ENCODE measurements at regions not wholly inside any gene's neighbourhood (a gene's known extent, or its start where the extent isn't known, plus 50 kb on each side); places are given as distances from the start of the nearest gene placed in this dataset.
"Not testable (repeated sequence)": the region's sequence is repeated elsewhere in the genome, so short reads cannot be mapped to it uniquely, and the experiment has no call there.

DNA sequence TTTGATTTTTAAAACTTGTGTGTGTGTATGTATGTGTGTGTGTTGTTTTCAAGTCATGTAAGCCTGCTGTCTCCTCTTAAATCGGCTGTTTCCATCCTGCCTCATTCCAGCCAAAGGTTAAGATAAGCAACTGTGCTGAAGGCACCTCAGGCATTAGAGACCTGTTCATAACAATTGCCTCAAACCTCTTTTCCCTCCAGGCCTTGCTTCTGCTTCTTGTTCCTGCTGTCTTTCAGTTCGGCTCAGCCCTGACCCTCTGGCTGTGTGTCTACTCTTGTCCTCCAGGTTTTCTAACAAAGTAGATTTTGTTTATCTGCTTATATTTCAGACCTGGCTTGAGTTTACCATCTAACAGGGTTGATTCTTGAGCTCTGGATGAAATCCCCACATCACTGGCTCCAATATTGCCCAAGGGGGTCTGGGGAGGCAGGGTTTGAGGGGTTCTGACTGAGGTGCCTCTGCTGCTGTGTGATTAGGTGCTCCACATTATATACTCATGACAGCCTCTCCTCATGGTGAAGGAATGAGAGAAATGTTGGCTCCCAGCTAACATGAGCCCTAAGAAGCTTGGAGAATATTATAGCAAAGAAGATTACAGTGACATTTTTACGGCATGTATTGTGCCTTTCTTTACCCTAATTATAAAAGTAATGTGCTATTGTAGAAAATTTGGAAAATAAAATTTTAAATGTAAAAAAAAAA is 229.7 kb upstream of the PIK3R1 start:
- H4K8ac ChIP-seq (ENCODE audit: low read depth, low read length), result no peak overlapping the region
- no peak overlapping the region for H2BK12ac ChIP-seq (ENCODE audit: low read length)
- no peak overlapping the region for H3K23ac ChIP-seq (ENCODE audit: low read depth, low read length, poor library complexity)
- H3K4me2 ChIP-seq (ENCODE audit: insufficient read depth, low read length, poor library complexity, severe bottlenecking), result no peak overlapping the region
- H2BK120ac ChIP-seq (ENCODE audit: low read depth, low read length), result no peak overlapping the region
- no peak overlapping the region for H2AK5ac ChIP-seq (ENCODE audit: low read depth, low read length)
- H3K14ac ChIP-seq (ENCODE audit: low read length), result no peak overlapping the region
- H3K9ac ChIP-seq (ENCODE audit: low read depth, low read length, poor library complexity), result no peak overlapping the region
- H2BK5ac ChIP-seq (ENCODE audit: low read length), result no peak overlapping the region
- no peak overlapping the region for H3K18ac ChIP-seq (ENCODE audit: low read length)
- H3K4ac ChIP-seq (ENCODE audit: low read length), result no peak overlapping the region
- H3K4me3 ChIP-seq (ENCODE audit: low read length in 2 of 2), result no peak overlapping the region
- H3K9me3 ChIP-seq (replicated peaks in 1 of 2; ENCODE audit: control insufficient read depth in 2 of 2, insufficient read depth in 1 of 2, low read depth in 1 of 2, low read length in 2 of 2), result no peaks in the 10 kb centered on the region
- H3K27ac ChIP-seq (replicated peaks; ENCODE audit: low read length), result no peak overlapping the region
- no peak for DNase-seq (ENCODE audit: low spot score)
- no peaks in the 10 kb centered on the region for H3K27me3 ChIP-seq (ENCODE audit: control insufficient read depth in 3 of 3, insufficient read depth in 3 of 3, low read depth in 1 of 3, low read length in 3 of 3)
- no peaks in the 10 kb centered on the region for H3K36me3 ChIP-seq (replicated peaks in 1 of 2; ENCODE audit: control insufficient read depth in 2 of 2, insufficient read depth in 2 of 2, low read length in 2 of 2)
- no peaks in the 10 kb centered on the region for H3K79me1 ChIP-seq (ENCODE audit: low read depth, low read length)
- no peak overlapping the region for H2BK15ac ChIP-seq (ENCODE audit: low read length)
- peak overlapping the region; percentile 11 for H2AFZ ChIP-seq (ENCODE audit: low read length)
- no peak overlapping the region for H4K91ac ChIP-seq (ENCODE audit: low read depth, low read length, poor library complexity)
- H3K4me1 ChIP-seq (ENCODE audit: control insufficient read depth in 2 of 2, insufficient read depth in 1 of 2, low read depth in 1 of 2, low read length in 2 of 2), result no peaks in the 10 kb centered on the region
- no CpG with 5 or more reads among the region's 3 CpGs for WGBS, 2 donors (ENCODE audit: extremely low coverage in 2 of 2, insufficient read length in 2 of 2, insufficient replicate concordance in 1 of 2)

GRCh38 chr5:67984546-67984945 is 231.0 kb upstream of the PIK3R1 start:
- no peak overlapping the region for H4K91ac ChIP-seq (ENCODE audit: low read depth, low read length, poor library complexity)
- no peaks in the 10 kb centered on the region for H3K36me3 ChIP-seq (replicated peaks in 1 of 2; ENCODE audit: control insufficient read depth in 2 of 2, insufficient read depth in 2 of 2, low read length in 2 of 2)
- WGBS, 2 donors (ENCODE audit: extremely low coverage in 2 of 2, insufficient read length in 2 of 2, insufficient replicate concordance in 1 of 2), result no CpG with 5 or more reads among the region's 2 CpGs
- no peaks in the 10 kb centered on the region for H3K9me3 ChIP-seq (replicated peaks in 1 of 2; ENCODE audit: control insufficient read depth in 2 of 2, insufficient read depth in 1 of 2, low read depth in 1 of 2, low read length in 2 of 2)
- H2AFZ ChIP-seq (ENCODE audit: low read length), result no peak overlapping the region
- H2AK5ac ChIP-seq (ENCODE audit: low read depth, low read length), result no peak overlapping the region
- H3K4me2 ChIP-seq (ENCODE audit: insufficient read depth, low read length, poor library complexity, severe bottlenecking), result no peak overlapping the region
- no peak overlapping the region for H3K9ac ChIP-seq (ENCODE audit: low read depth, low read length, poor library complexity)
- H3K23ac ChIP-seq (ENCODE audit: low read depth, low read length, poor library complexity), result no peak overlapping the region
- no peaks in the 10 kb centered on the region for H3K27me3 ChIP-seq (ENCODE audit: control insufficient read depth in 3 of 3, insufficient read depth in 3 of 3, low read depth in 1 of 3, low read length in 3 of 3)
- DNase-seq (ENCODE audit: low spot score), result no peak
- H3K4me3 ChIP-seq (ENCODE audit: low read length in 2 of 2), result no peak overlapping the region
- no peak overlapping the region for H4K8ac ChIP-seq (ENCODE audit: low read depth, low read length)
- H3K27ac ChIP-seq (replicated peaks; ENCODE audit: low read length), result no peak overlapping the region
- no peak overlapping the region for H3K4ac ChIP-seq (ENCODE audit: low read length)
- H2BK5ac ChIP-seq (ENCODE audit: low read length), result no peak overlapping the region
- no peak overlapping the region for H2BK12ac ChIP-seq (ENCODE audit: low read length)
- no peak overlapping the region for H3K14ac ChIP-seq (ENCODE audit: low read length)
- H3K18ac ChIP-seq (ENCODE audit: low read length), result no peak overlapping the region
- H2BK15ac ChIP-seq (ENCODE audit: low read length), result no peak overlapping the region
- H3K4me1 ChIP-seq (ENCODE audit: control insufficient read depth in 2 of 2, insufficient read depth in 1 of 2, low read depth in 1 of 2, low read length in 2 of 2), result no peaks in the 10 kb centered on the region
- H3K79me1 ChIP-seq (ENCODE audit: low read depth, low read length), result no peaks in the 10 kb centered on the region
- no peak overlapping the region for H2BK120ac ChIP-seq (ENCODE audit: low read depth, low read length)

GRCh38 chr5:67983251-67984110 is 232.1 kb upstream of the PIK3R1 start:
- H3K23ac ChIP-seq (ENCODE audit: low read depth, low read length, poor library complexity), result no peak overlapping the region
- H4K8ac ChIP-seq (ENCODE audit: low read depth, low read length), result no peak overlapping the region
- no peak for DNase-seq (ENCODE audit: low spot score)
- no peaks in the 10 kb centered on the region for H3K79me1 ChIP-seq (ENCODE audit: low read depth, low read length)
- H2AFZ ChIP-seq (ENCODE audit: low read length), result no peak overlapping the region
- H2BK12ac ChIP-seq (ENCODE audit: low read length), result no peak overlapping the region
- no peak overlapping the region for H3K4ac ChIP-seq (ENCODE audit: low read length)
- H3K9ac ChIP-seq (ENCODE audit: low read depth, low read length, poor library complexity), result no peak overlapping the region
- H3K27ac ChIP-seq (replicated peaks; ENCODE audit: low read length), result no peak overlapping the region
- no peaks in the 10 kb centered on the region for H3K36me3 ChIP-seq (replicated peaks in 1 of 2; ENCODE audit: control insufficient read depth in 2 of 2, insufficient read depth in 2 of 2, low read length in 2 of 2)
- no peaks in the 10 kb centered on the region for H3K4me1 ChIP-seq (ENCODE audit: control insufficient read depth in 2 of 2, insufficient read depth in 1 of 2, low read depth in 1 of 2, low read length in 2 of 2)
- WGBS, 2 donors (ENCODE audit: extremely low coverage in 2 of 2, insufficient read length in 2 of 2, insufficient replicate concordance in 1 of 2), result no CpG with 5 or more reads among the region's 7 CpGs
- no peak overlapping the region for H4K91ac ChIP-seq (ENCODE audit: low read depth, low read length, poor library complexity)
- H3K27me3 ChIP-seq (ENCODE audit: control insufficient read depth in 3 of 3, insufficient read depth in 3 of 3, low read depth in 1 of 3, low read length in 3 of 3), result no peaks in the 10 kb centered on the region
- H2BK120ac ChIP-seq (ENCODE audit: low read depth, low read length), result no peak overlapping the region
- H2BK15ac ChIP-seq (ENCODE audit: low read length), result no peak overlapping the region
- H2AK5ac ChIP-seq (ENCODE audit: low read depth, low read length), result no peak overlapping the region
- H3K18ac ChIP-seq (ENCODE audit: low read length), result no peak overlapping the region
- no peak overlapping the region for H3K4me3 ChIP-seq (ENCODE audit: low read length in 2 of 2)
- H3K9me3 ChIP-seq (replicated peaks in 1 of 2; ENCODE audit: control insufficient read depth in 2 of 2, insufficient read depth in 1 of 2, low read depth in 1 of 2, low read length in 2 of 2), result no peaks in the 10 kb centered on the region
- no peak overlapping the region for H3K4me2 ChIP-seq (ENCODE audit: insufficient read depth, low read length, poor library complexity, severe bottlenecking)
- no peak overlapping the region for H3K14ac ChIP-seq (ENCODE audit: low read length)
- no peak overlapping the region for H2BK5ac ChIP-seq (ENCODE audit: low read length)

- H3K4me1 ChIP-seq (ENCODE audit: control insufficient read depth in 2 of 2, insufficient read depth in 1 of 2, low read depth in 1 of 2, low read length in 2 of 2); H2BK5ac ChIP-seq (ENCODE audit: low read length); H3K36me3 ChIP-seq (replicated peaks in 1 of 2; ENCODE audit: control insufficient read depth in 2 of 2, insufficient read depth in 2 of 2, low read length in 2 of 2); H3K9ac ChIP-seq (ENCODE audit: low read depth, low read length, poor library complexity); H3K4me3 ChIP-seq (ENCODE audit: low read length in 2 of 2); H4K8ac ChIP-seq (ENCODE audit: low read depth, low read length); H3K4ac ChIP-seq (ENCODE audit: low read length); H3K79me1 ChIP-seq (ENCODE audit: low read depth, low read length); H2AK5ac ChIP-seq (ENCODE audit: low read depth, low read length); H2BK120ac ChIP-seq (ENCODE audit: low read depth, low read length); H3K27ac ChIP-seq (replicated peaks; ENCODE audit: low read length); H3K23ac ChIP-seq (ENCODE audit: low read depth, low read length, poor library complexity); H3K4me2 ChIP-seq (ENCODE audit: insufficient read depth, low read length, poor library complexity, severe bottlenecking); H4K91ac ChIP-seq (ENCODE audit: low read depth, low read length, poor library complexity); H3K14ac ChIP-seq (ENCODE audit: low read length); H3K27me3 ChIP-seq (ENCODE audit: control insufficient read depth in 3 of 3, insufficient read depth in 3 of 3, low read depth in 1 of 3, low read length in 3 of 3); H2AFZ ChIP-seq (ENCODE audit: low read length); H3K18ac ChIP-seq (ENCODE audit: low read length); H3K9me3 ChIP-seq (replicated peaks in 1 of 2; ENCODE audit: control insufficient read depth in 2 of 2, insufficient read depth in 1 of 2, low read depth in 1 of 2, low read length in 2 of 2); H2BK12ac ChIP-seq (ENCODE audit: low read length); DNase-seq (ENCODE audit: low spot score); H2BK15ac ChIP-seq (ENCODE audit: low read length): not testable (repeated sequence)
- no CpG with 5 or more reads among the region's 4 CpGs for WGBS, 2 donors (ENCODE audit: extremely low coverage in 2 of 2, insufficient read length in 2 of 2, insufficient replicate concordance in 1 of 2)
These were observed 233.4 kb upstream of the PIK3R1 start for GRCh38 chr5:67982160-67982559.
